Smooth muscle cell (in vitro differentiated cells): ENCODE measurements at regions not wholly inside any gene's neighbourhood (a gene's known extent, or its start where the extent isn't known, plus 50 kb on each side); places are given as distances from the start of the nearest gene placed in this dataset.
A peak's percentile ranks its signal among the peaks of the same experiment; 100 is the strongest.

Source experiments
- DNase-seq: peaks from one replicate; lab custom pipeline; 2025; ENCODE audit not compliant: unreplicated experiment; lab: John Stamatoyannopoulos, UW
- H2AFZ ChIP-seq: fragments of 200-600 bp; sonication (generic); 2 replicates; pipeline ENCODE4 v1.6.0; 2016; ENCODE audit warnings: antibody characterized with exemption, low read depth, mild to moderate bottlenecking
- H3F3A ChIP-seq: fragments of 200-600 bp; sonication (generic); 2 replicates; pipeline ENCODE4 v1.6.0; 2017; ENCODE audit warnings: antibody characterized with exemption, low read depth
- H3K27ac ChIP-seq: fragments of 200-600 bp; sonication (generic); 2 replicates; pipeline ENCODE4 v1.5.1; 2016; ENCODE audit warnings: low read depth, mild to moderate bottlenecking
- H3K27me3 ChIP-seq: fragments of 200-600 bp; sonication (generic); 2 replicates; pipeline ENCODE4 v1.6.1; 2016; ENCODE audit warnings: low read depth, mild to moderate bottlenecking
- H3K36me3 ChIP-seq: fragments of 200-600 bp; sonication (generic); 2 replicates; pipeline ENCODE4 v1.5.1; 2016; ENCODE audit warnings: low read depth
- H3K4me1 ChIP-seq: fragments of 200-600 bp; sonication (generic); 2 replicates; pipeline ENCODE4 v1.5.1; 2016; ENCODE audit warnings: low read depth
- H3K4me2 ChIP-seq: fragments of 200-600 bp; sonication (generic); 2 replicates; pipeline ENCODE4 v1.6.0; 2016; ENCODE audit warnings: mild to moderate bottlenecking
- H3K4me3 ChIP-seq: fragments of 200-600 bp; sonication (generic); 2 replicates; pipeline ENCODE4 v1.5.1; 2016; ENCODE audit warnings: mild to moderate bottlenecking
- H3K79me2 ChIP-seq: fragments of 200-600 bp; sonication (generic); 2 replicates; pipeline ENCODE4 v1.6.0; 2016; ENCODE audit warnings: low read depth, mild to moderate bottlenecking
- H3K9ac ChIP-seq: fragments of 200-600 bp; sonication (generic); 2 replicates; pipeline ENCODE4 v1.6.0; 2016; ENCODE audit warnings: low read depth
- H3K9me3 ChIP-seq: fragments of 200-600 bp; sonication (generic); replicated peaks from 2 replicates; pipeline ENCODE4 v1.5.1; 2016; ENCODE audit warnings: low read depth
- H4K20me1 ChIP-seq: fragments of 200-600 bp; sonication (generic); 2 replicates; pipeline ENCODE4 v1.6.0; 2016; ENCODE audit warnings: low read depth
- CTCF ChIP-seq: fragments of 200-600 bp; sonication (generic); IDR thresholded peaks from 2 replicates; pipeline ENCODE4 v1.5.1; 2017; ENCODE audit warnings: borderline replicate concordance, mild to moderate bottlenecking, antibody characterized with exemption; ENCODE audit not compliant: insufficient read depth, poor library complexity, severe bottlenecking
- WGBS: methylation state at CpG from one replicate; pipeline ENCODE4 v1.1.7; 2016; ENCODE audit warnings: low lambda C conversion rate; 5-methylcytosine and 5-hydroxymethylcytosine counted together

GRCh38 chr10:123326674-123327073 is 172.5 kb downstream of the BUB3 start:
- TF ChIP-seq CTCF, result no peak
- Histone ChIP-seq H4K20me1 (no peaks in the 10 kb centered on the region), H3K79me2 (no peaks in the 10 kb centered on the region), H3K9ac (no peak overlapping the region), H3K9me3 (no peaks in the 10 kb centered on the region), H3K27ac (no peak overlapping the region), H3K4me3 (no peak overlapping the region), H2AFZ (no peak overlapping the region), H3K27me3 (no peaks in the 10 kb centered on the region), H3K4me2 (no peak overlapping the region), H3F3A (no peaks in the 10 kb centered on the region), H3K36me3 (no peaks in the 10 kb centered on the region), H3K4me1 (no peaks in the 10 kb centered on the region)
- no peak for DNase-seq
- 91% methylated on average over 1 of the region's 1 CpG for WGBS

GRCh38 chr10:123327450-123327849 is 173.2 kb downstream of the BUB3 start:
- Histone ChIP-seq H3K79me2 (no peaks in the 10 kb centered on the region), H3K4me1 (no peaks in the 10 kb centered on the region), H4K20me1 (no peaks in the 10 kb centered on the region), H3K4me3 (no peak overlapping the region), H3K36me3 (no peaks in the 10 kb centered on the region), H3K9me3 (no peaks in the 10 kb centered on the region), H3K9ac (no peak overlapping the region), H3K27me3 (no peaks in the 10 kb centered on the region), H2AFZ (no peak overlapping the region), H3F3A (no peaks in the 10 kb centered on the region), H3K4me2 (no peak overlapping the region), H3K27ac (no peak overlapping the region)
- TF ChIP-seq CTCF, result no peak
- WGBS, result 73% methylated on average over 1 of the region's 1 CpG
- no peak for DNase-seq

GRCh38 chr10:123327896-123328295 is 173.7 kb downstream of the BUB3 start:
- Histone ChIP-seq H3K9me3 (no peaks in the 10 kb centered on the region), H4K20me1 (no peaks in the 10 kb centered on the region), H3F3A (no peaks in the 10 kb centered on the region), H2AFZ (no peak overlapping the region), H3K4me3 (no peak overlapping the region), H3K9ac (no peak overlapping the region), H3K4me2 (no peak overlapping the region), H3K79me2 (no peaks in the 10 kb centered on the region), H3K36me3 (no peaks in the 10 kb centered on the region), H3K27ac (no peak overlapping the region), H3K4me1 (no peaks in the 10 kb centered on the region), H3K27me3 (no peaks in the 10 kb centered on the region)
- no peak for DNase-seq
- TF ChIP-seq CTCF, result no peak
- WGBS, result 96% methylated on average over 2 of the region's 2 CpGs

GRCh38 chr10:123331438-123331837 is 177.2 kb downstream of the BUB3 start:
- no peaks in the 10 kb centered on the region for H3F3A ChIP-seq
- no peaks in the 10 kb centered on the region for H3K4me1 ChIP-seq
- H3K9me3 ChIP-seq, result no peaks in the 10 kb centered on the region
- no peak overlapping the region for H2AFZ ChIP-seq
- H3K36me3 ChIP-seq, result no peaks in the 10 kb centered on the region
- no peaks in the 10 kb centered on the region for H4K20me1 ChIP-seq
- H3K27me3 ChIP-seq, result no peaks in the 10 kb centered on the region
- H3K79me2 ChIP-seq, result no peaks in the 10 kb centered on the region
- WGBS, result 23% methylated on average over 4 of the region's 4 CpGs
- H3K27ac ChIP-seq, result peak overlapping the region; percentile 23
- no peak overlapping the region for H3K4me2 ChIP-seq
- DNase-seq, result no peak
- no peak for TF ChIP-seq CTCF
- H3K9ac ChIP-seq, result no peak overlapping the region
- H3K4me3 ChIP-seq, result no peak overlapping the region
